CD4-positive, alpha-beta T cell treated with Interleukin-6 for 4 hours (primary cell): ENCODE measurements at regions not wholly inside any gene's neighbourhood (a gene's known extent, or its start where the extent isn't known, plus 50 kb on each side); places are given as distances from the start of the nearest gene placed in this dataset.
A peak's percentile ranks its signal among the peaks of the same experiment; 100 is the strongest.

Experiments
- DNase-seq: peaks from one replicate; pipeline ENCODE4 v3.0.0-alpha.2; 2020; ENCODE audit warnings: mixed read lengths

- peak; percentile 26 for DNase-seq
Measured at GRCh38 chr3:5304789-5305683, 117.5 kb downstream of the EDEM1 start.

- DNase-seq, result no peak
Measured at GRCh38 chr3:5305684-5305989, 118.1 kb downstream of the EDEM1 start.

GRCh38 chr3:5309171-5309570, 121.7 kb downstream of the EDEM1 start:
- no peak for DNase-seq

GRCh38 chr3:5309602-5310001, 122.1 kb downstream of the EDEM1 start:
- no peak for DNase-seq

- DNase-seq, result no peak
Measured at GRCh38 chr3:5310509-5310908, 123.0 kb downstream of the EDEM1 start.

- no peak for DNase-seq
Measured at GRCh38 chr3:5312290-5312689, 124.8 kb downstream of the EDEM1 start.

- no peak for DNase-seq
Measured at GRCh38 chr3:5314897-5315296, 127.4 kb downstream of the EDEM1 start.

- DNase-seq, result no peak
Measured at GRCh38 chr3:5317557-5317956, 130.1 kb downstream of the EDEM1 start.

GRCh38 chr3:5319454-5319853, 131.9 kb downstream of the EDEM1 start:
- no peak for DNase-seq

GRCh38 chr3:5321666-5322340, 134.3 kb downstream of the EDEM1 start:
- DNase-seq, result no peak

- no peak for DNase-seq
Measured at GRCh38 chr3:5324780-5325179, 137.3 kb downstream of the EDEM1 start.

GRCh38 chr3:5330152-5330810, 142.8 kb downstream of the EDEM1 start:
- no peak for DNase-seq

GRCh38 chr3:5331567-5332269, 144.2 kb downstream of the EDEM1 start:
- DNase-seq, result no peak

GRCh38 chr3:5332270-5332956, 144.9 kb downstream of the EDEM1 start:
- no peak for DNase-seq

- no peak for DNase-seq
Measured at GRCh38 chr3:5339967-5340535, 152.5 kb downstream of the EDEM1 start.

- DNase-seq, result no peak
Measured at GRCh38 chr3:5341610-5342009, 154.1 kb downstream of the EDEM1 start.

- no peak for DNase-seq
Measured at GRCh38 chr3:5343459-5343858, 156.0 kb downstream of the EDEM1 start.

- no peak for DNase-seq
Measured at GRCh38 chr3:5344707-5345106, 157.2 kb downstream of the EDEM1 start.

- DNase-seq, result no peak
Measured at GRCh38 chr3:5347486-5347885, 160.0 kb downstream of the EDEM1 start.

GRCh38 chr3:5348229-5348902, 160.9 kb downstream of the EDEM1 start:
- no peak for DNase-seq

- DNase-seq, result no peak
Measured at GRCh38 chr3:5349343-5349742, 161.8 kb downstream of the EDEM1 start.

- DNase-seq, result no peak
Measured at GRCh38 chr3:5357089-5357488, 169.6 kb downstream of the EDEM1 start.
